ENCODE measurements at regions not wholly inside any gene's neighbourhood (a gene's known extent, or its start where the extent isn't known, plus 50 kb on each side); places are given as distances from the start of the nearest gene placed in this dataset.

DNA sequence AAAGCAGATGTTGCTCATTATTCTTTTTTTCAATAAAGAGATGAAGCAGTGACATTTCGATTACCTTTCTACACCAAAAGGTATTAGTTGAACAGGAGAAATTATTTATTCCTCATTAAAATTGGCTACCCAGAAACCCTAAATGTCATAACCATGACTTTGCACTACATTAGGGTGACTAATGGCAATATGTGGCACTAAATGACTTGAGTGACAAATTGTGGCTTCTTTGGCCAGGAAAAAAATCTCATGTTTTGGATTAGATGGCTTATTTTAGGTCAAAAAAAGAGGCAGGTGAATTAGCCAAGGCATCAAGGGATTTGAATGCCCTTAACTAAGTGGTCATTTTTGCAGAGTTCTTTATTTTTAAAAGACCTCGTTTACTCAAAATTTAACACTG lies 353.9 kb downstream of the NDFIP2 start:
- TF ChIP-seq, protein P1, sequence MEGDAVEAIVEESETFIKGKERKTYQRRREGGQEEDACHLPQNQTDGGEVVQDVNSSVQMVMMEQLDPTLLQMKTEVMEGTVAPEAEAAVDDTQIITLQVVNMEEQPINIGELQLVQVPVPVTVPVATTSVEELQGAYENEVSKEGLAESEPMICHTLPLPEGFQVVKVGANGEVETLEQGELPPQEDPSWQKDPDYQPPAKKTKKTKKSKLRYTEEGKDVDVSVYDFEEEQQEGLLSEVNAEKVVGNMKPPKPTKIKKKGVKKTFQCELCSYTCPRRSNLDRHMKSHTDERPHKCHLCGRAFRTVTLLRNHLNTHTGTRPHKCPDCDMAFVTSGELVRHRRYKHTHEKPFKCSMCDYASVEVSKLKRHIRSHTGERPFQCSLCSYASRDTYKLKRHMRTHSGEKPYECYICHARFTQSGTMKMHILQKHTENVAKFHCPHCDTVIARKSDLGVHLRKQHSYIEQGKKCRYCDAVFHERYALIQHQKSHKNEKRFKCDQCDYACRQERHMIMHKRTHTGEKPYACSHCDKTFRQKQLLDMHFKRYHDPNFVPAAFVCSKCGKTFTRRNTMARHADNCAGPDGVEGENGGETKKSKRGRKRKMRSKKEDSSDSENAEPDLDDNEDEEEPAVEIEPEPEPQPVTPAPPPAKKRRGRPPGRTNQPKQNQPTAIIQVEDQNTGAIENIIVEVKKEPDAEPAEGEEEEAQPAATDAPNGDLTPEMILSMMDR (IDR thresholded peaks at IDR 0.05), result no peak
- TF ChIP-seq POLR2AphosphoS5 (IDR thresholded peaks at IDR 0.05), result no peak

Data from prostate gland (tissue), 2 donors.